ENCODE measurements at regions not wholly inside any gene's neighbourhood (a gene's known extent, or its start where the extent isn't known, plus 50 kb on each side); places are given as distances from the start of the nearest gene placed in this dataset.
"Not testable (repeated sequence)": the region's sequence is repeated elsewhere in the genome, so short reads cannot be mapped to it uniquely, and the experiment has no call there.

- H3K27ac ChIP-seq (ENCODE audit: low read depth, low read length); H3K27me3 ChIP-seq (replicated peaks in 1 of 4; ENCODE audit: control insufficient read depth in 3 of 4, extremely low read depth in 1 of 4, insufficient read depth in 3 of 4, low read length in 3 of 4); H3K4me1 ChIP-seq (replicated peaks in 1 of 4; ENCODE audit: control insufficient read depth in 3 of 4, insufficient read depth in 4 of 4, low read length in 3 of 4); H4K91ac ChIP-seq (replicated peaks; ENCODE audit: insufficient read length, low read length); DNase-seq (ENCODE audit: low read depth in 1 of 2, low spot score in 2 of 2); CTCF ChIA-PET (ENCODE audit: partially characterized antibody); H3K18ac ChIP-seq (ENCODE audit: extremely low read depth, low read length); H4K8ac ChIP-seq (ENCODE audit: extremely low read depth, insufficient read depth, low read length); H2BK12ac ChIP-seq (ENCODE audit: low read depth, low read length); H3K4ac ChIP-seq (replicated peaks; ENCODE audit: insufficient read length, low read depth, low read length); H2AFZ ChIP-seq (ENCODE audit: low read length); H3K9me3 ChIP-seq (ENCODE audit: insufficient read depth in 2 of 2, low read depth in 1 of 2, low read length in 1 of 2); H2BK20ac ChIP-seq (ENCODE audit: low read length); H3K23me2 ChIP-seq (ENCODE audit: low read depth, low read length); H2BK15ac ChIP-seq (ENCODE audit: low read length); H4K5ac ChIP-seq (ENCODE audit: insufficient read length, low read depth, low read length); H2BK120ac ChIP-seq (replicated peaks; ENCODE audit: low read depth, low read length); H3K9ac ChIP-seq (replicated peaks in 1 of 4; ENCODE audit: extremely low read depth in 1 of 4, low read depth in 3 of 4, low read length in 3 of 4); H3K56ac ChIP-seq (replicated peaks; ENCODE audit: insufficient read length, low read depth, low read length); POLR2A ChIA-PET (ENCODE audit: partially characterized antibody); H4K20me1 ChIP-seq (replicated peaks in 1 of 2; ENCODE audit: control insufficient read depth in 1 of 2, insufficient read depth in 2 of 2, low read length in 2 of 2); H3K4me3 ChIP-seq (ENCODE audit: extremely low read depth in 1 of 4, insufficient read depth in 2 of 4, low read depth in 3 of 4, low read length in 4 of 4); H2AK5ac ChIP-seq (ENCODE audit: low read depth, low read length); FAIRE-seq; H3K23ac ChIP-seq (ENCODE audit: insufficient read length); H2BK5ac ChIP-seq (ENCODE audit: low read depth, low read length); H3K79me1 ChIP-seq (ENCODE audit: low read depth, low read length); H3K14ac ChIP-seq (ENCODE audit: insufficient read length); H3K36me3 ChIP-seq (ENCODE audit: control insufficient read depth in 2 of 4, insufficient read depth in 4 of 4, low read length in 3 of 4); H3K4me2 ChIP-seq (ENCODE audit: insufficient read depth in 1 of 2, low read depth in 2 of 2, low read length in 2 of 2); H3K79me2 ChIP-seq (ENCODE audit: control insufficient read depth in 1 of 2, insufficient read depth in 2 of 2, low read length in 2 of 2): not testable (repeated sequence)
- 73% methylated on average over 3 of the region's 3 CpGs; no CpG with 5 or more reads in 1 of the 2 experiments for WGBS, 2 experiments (ENCODE audit: extremely low coverage in 1 of 2, insufficient coverage in 1 of 2, insufficient read length in 1 of 2, insufficient replicate concordance in 2 of 2, low coverage in 1 of 2, low lambda C conversion rate in 2 of 2, missing lambda C conversion rate in 1 of 2)
Observed at GRCh38 chr6:60471426-60471825, 1814.6 kb downstream of the KHDRBS2 start.

GRCh38 chr6:60450428-60450827, 1835.6 kb downstream of the KHDRBS2 start:
- H3K4me1 ChIP-seq (replicated peaks in 1 of 4; ENCODE audit: control insufficient read depth in 3 of 4, insufficient read depth in 4 of 4, low read length in 3 of 4); POLR2A ChIA-PET (ENCODE audit: partially characterized antibody); H2BK5ac ChIP-seq (ENCODE audit: low read depth, low read length); H2BK120ac ChIP-seq (replicated peaks; ENCODE audit: low read depth, low read length); H2AFZ ChIP-seq (ENCODE audit: low read length); H3K18ac ChIP-seq (ENCODE audit: extremely low read depth, low read length); H4K8ac ChIP-seq (ENCODE audit: extremely low read depth, insufficient read depth, low read length); H2BK20ac ChIP-seq (ENCODE audit: low read length); DNase-seq (ENCODE audit: low read depth in 1 of 2, low spot score in 2 of 2); H3K79me1 ChIP-seq (ENCODE audit: low read depth, low read length); H3K23me2 ChIP-seq (ENCODE audit: low read depth, low read length); H3K14ac ChIP-seq (ENCODE audit: insufficient read length); H3K56ac ChIP-seq (replicated peaks; ENCODE audit: insufficient read length, low read depth, low read length); H4K5ac ChIP-seq (ENCODE audit: insufficient read length, low read depth, low read length); H2BK15ac ChIP-seq (ENCODE audit: low read length); H3K4ac ChIP-seq (replicated peaks; ENCODE audit: insufficient read length, low read depth, low read length); FAIRE-seq; H4K91ac ChIP-seq (replicated peaks; ENCODE audit: insufficient read length, low read length); H3K27ac ChIP-seq (ENCODE audit: low read depth, low read length); H3K4me3 ChIP-seq (ENCODE audit: extremely low read depth in 1 of 4, insufficient read depth in 2 of 4, low read depth in 3 of 4, low read length in 4 of 4); H3K4me2 ChIP-seq (ENCODE audit: insufficient read depth in 1 of 2, low read depth in 2 of 2, low read length in 2 of 2); H3K27me3 ChIP-seq (replicated peaks in 1 of 4; ENCODE audit: control insufficient read depth in 3 of 4, extremely low read depth in 1 of 4, insufficient read depth in 3 of 4, low read length in 3 of 4); H4K20me1 ChIP-seq (replicated peaks in 1 of 2; ENCODE audit: control insufficient read depth in 1 of 2, insufficient read depth in 2 of 2, low read length in 2 of 2); H2BK12ac ChIP-seq (ENCODE audit: low read depth, low read length); H3K79me2 ChIP-seq (ENCODE audit: control insufficient read depth in 1 of 2, insufficient read depth in 2 of 2, low read length in 2 of 2); H3K9me3 ChIP-seq (ENCODE audit: insufficient read depth in 2 of 2, low read depth in 1 of 2, low read length in 1 of 2); H3K23ac ChIP-seq (ENCODE audit: insufficient read length); H2AK5ac ChIP-seq (ENCODE audit: low read depth, low read length); CTCF ChIA-PET (ENCODE audit: partially characterized antibody); H3K36me3 ChIP-seq (ENCODE audit: control insufficient read depth in 2 of 4, insufficient read depth in 4 of 4, low read length in 3 of 4); H3K9ac ChIP-seq (replicated peaks in 1 of 4; ENCODE audit: extremely low read depth in 1 of 4, low read depth in 3 of 4, low read length in 3 of 4): not testable (repeated sequence)
- 88% methylated on average over 1 of the region's 1 CpG; no CpG with 5 or more reads in 1 of the 2 experiments for WGBS, 2 experiments (ENCODE audit: extremely low coverage in 1 of 2, insufficient coverage in 1 of 2, insufficient read length in 1 of 2, insufficient replicate concordance in 2 of 2, low coverage in 1 of 2, low lambda C conversion rate in 2 of 2, missing lambda C conversion rate in 1 of 2)

Data from H1 (cell line).